ENCODE measurements at regions not wholly inside any gene's neighbourhood (a gene's known extent, or its start where the extent isn't known, plus 50 kb on each side); places are given as distances from the start of the nearest gene placed in this dataset.

- H3K4me1 Mint-ChIP-seq: no peaks in the 10 kb centered on the region
- no peak overlapping the region for H3K27ac Mint-ChIP-seq
- H3K9me3 Mint-ChIP-seq: peaks cover 12% of the 10 kb centered on the region
- no peaks in the 10 kb centered on the region for H3K36me3 Mint-ChIP-seq
- no peak for DNase-seq (ENCODE audit: low spot score in 2 of 2, unreplicated experiment in 2 of 2)
- peaks cover 2% of the 10 kb centered on the region for H3K27me3 Mint-ChIP-seq (ENCODE audit: low read depth)
- TF ChIP-seq, protein P1, sequence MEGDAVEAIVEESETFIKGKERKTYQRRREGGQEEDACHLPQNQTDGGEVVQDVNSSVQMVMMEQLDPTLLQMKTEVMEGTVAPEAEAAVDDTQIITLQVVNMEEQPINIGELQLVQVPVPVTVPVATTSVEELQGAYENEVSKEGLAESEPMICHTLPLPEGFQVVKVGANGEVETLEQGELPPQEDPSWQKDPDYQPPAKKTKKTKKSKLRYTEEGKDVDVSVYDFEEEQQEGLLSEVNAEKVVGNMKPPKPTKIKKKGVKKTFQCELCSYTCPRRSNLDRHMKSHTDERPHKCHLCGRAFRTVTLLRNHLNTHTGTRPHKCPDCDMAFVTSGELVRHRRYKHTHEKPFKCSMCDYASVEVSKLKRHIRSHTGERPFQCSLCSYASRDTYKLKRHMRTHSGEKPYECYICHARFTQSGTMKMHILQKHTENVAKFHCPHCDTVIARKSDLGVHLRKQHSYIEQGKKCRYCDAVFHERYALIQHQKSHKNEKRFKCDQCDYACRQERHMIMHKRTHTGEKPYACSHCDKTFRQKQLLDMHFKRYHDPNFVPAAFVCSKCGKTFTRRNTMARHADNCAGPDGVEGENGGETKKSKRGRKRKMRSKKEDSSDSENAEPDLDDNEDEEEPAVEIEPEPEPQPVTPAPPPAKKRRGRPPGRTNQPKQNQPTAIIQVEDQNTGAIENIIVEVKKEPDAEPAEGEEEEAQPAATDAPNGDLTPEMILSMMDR (IDR thresholded peaks at IDR 0.05; ENCODE audit: unreplicated experiment): no peak
- H3K4me3 Mint-ChIP-seq: no peak overlapping the region
Measured at GRCh38 chr21:24316277-24316922, 1290.9 kb downstream of the MRPL39 start.

DNA sequence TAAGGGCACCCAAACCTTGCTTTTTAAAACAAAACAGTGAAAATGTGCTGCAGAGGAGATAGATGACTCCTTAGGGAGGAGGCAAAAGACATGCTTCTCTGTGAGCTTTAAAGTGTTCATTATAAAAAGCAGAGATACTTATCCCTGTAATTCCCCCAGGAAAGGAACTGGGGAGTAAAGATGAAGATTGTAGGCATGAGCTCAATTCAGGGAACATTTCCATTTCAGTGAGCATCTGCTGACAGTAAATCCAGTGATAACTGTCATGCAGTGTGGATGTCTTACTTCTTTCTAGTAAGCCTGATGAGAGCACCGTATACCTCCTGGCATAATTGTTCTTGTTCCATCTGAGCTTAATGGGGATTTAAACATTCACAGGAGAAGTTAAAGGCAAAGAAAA, 1296.5 kb downstream of the MRPL39 start:
- Mint-ChIP-seq H3K9me3 (peaks cover 29% of the 10 kb centered on the region), H3K36me3 (no peaks in the 10 kb centered on the region), H3K27ac (no peak overlapping the region), H3K4me1 (no peaks in the 10 kb centered on the region), H3K27me3 (ENCODE audit: low read depth) (no peaks in the 10 kb centered on the region), H3K4me3 (no peak overlapping the region)
- DNase-seq (ENCODE audit: low spot score in 2 of 2, unreplicated experiment in 2 of 2): no peak
- TF ChIP-seq, protein P1 (IDR thresholded peaks at IDR 0.05; ENCODE audit: unreplicated experiment): no peak

- H3K9me3 Mint-ChIP-seq: peaks cover 24% of the 10 kb centered on the region
- no peaks in the 10 kb centered on the region for H3K36me3 Mint-ChIP-seq
- no peak overlapping the region for H3K4me3 Mint-ChIP-seq
- H3K4me1 Mint-ChIP-seq: no peaks in the 10 kb centered on the region
- DNase-seq (ENCODE audit: low spot score in 2 of 2, unreplicated experiment in 2 of 2): no peak
- H3K27ac Mint-ChIP-seq: no peak overlapping the region
- H3K27me3 Mint-ChIP-seq (ENCODE audit: low read depth): no peaks in the 10 kb centered on the region
- TF ChIP-seq, protein P1 (IDR thresholded peaks at IDR 0.05; ENCODE audit: unreplicated experiment): no peak
Measured at GRCh38 chr21:24308183-24308582, 1299.1 kb downstream of the MRPL39 start.

GRCh38 chr21:24302400-24302799, 1304.9 kb downstream of the MRPL39 start:
- Mint-ChIP-seq H3K4me3 (no peak overlapping the region), H3K36me3 (no peaks in the 10 kb centered on the region), H3K27ac (no peak overlapping the region), H3K27me3 (ENCODE audit: low read depth) (no peaks in the 10 kb centered on the region), H3K9me3 (peaks cover 20% of the 10 kb centered on the region), H3K4me1 (no peaks in the 10 kb centered on the region)
- TF ChIP-seq, protein P1 (IDR thresholded peaks at IDR 0.05; ENCODE audit: unreplicated experiment): no peak
- no peak for DNase-seq (ENCODE audit: low spot score in 2 of 2, unreplicated experiment in 2 of 2)

DNA sequence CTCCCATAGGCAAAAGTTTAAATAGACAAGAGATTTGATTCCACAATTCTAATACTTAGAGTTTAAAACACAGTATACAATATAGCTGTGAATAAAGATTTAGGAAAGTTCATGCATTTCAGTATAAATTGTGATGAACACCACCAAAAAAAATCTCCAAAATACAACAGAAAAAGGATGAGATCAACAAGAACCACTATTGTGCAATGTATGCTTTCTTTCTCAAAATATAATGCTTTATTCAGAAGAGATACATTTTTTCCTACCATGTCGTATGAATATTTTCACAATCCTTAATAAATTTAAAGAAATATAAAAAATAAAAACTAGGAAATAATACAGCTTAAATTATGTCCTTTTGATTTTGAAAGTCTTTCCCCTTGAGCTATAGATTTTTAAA, 1309.2 kb downstream of the MRPL39 start:
- no peak overlapping the region for H3K27ac Mint-ChIP-seq
- H3K9me3 Mint-ChIP-seq: peaks cover 26% of the 10 kb centered on the region

More for the DNA sequence above, 1309.2 kb downstream of the MRPL39 start:
- Mint-ChIP-seq H3K27me3 (ENCODE audit: low read depth) (no peaks in the 10 kb centered on the region), H3K4me1 (no peaks in the 10 kb centered on the region), H3K4me3 (no peak overlapping the region), H3K36me3 (no peaks in the 10 kb centered on the region)
- TF ChIP-seq, protein P1 (IDR thresholded peaks at IDR 0.05; ENCODE audit: unreplicated experiment): no peak
- DNase-seq (ENCODE audit: low spot score in 2 of 2, unreplicated experiment in 2 of 2): no peak

Data from mesothelial cell of epicardium (in vitro differentiated cells).